ENCODE measurements at regions not wholly inside any gene's neighbourhood (a gene's known extent, or its start where the extent isn't known, plus 50 kb on each side); places are given as distances from the start of the nearest gene placed in this dataset.

GRCh38 chr2:147473075-147473474 lies 371.8 kb upstream of the ACVR2A start:
- H3K27ac ChIP-seq, result no peak overlapping the region
- no peak overlapping the region for H3K4me3 ChIP-seq (ENCODE audit: low read depth, low read length)
- in situ Hi-C loops (cut with HindIII; ENCODE audit: low pct_ligation_motif_present, low sequenced_read_pairs), result no loop called here
- no peaks in the 10 kb centered on the region for H3K36me3 ChIP-seq (replicated peaks)
- H3K27me3 ChIP-seq (replicated peaks), result no peaks in the 10 kb centered on the region
- DNase-seq, result no peak
- TF ChIP-seq CTCF (IDR thresholded peaks at IDR 0.05; ENCODE audit: low read depth, low read length, missing control alignments), result no peak

GRCh38 chr2:147471126-147471525 lies 373.7 kb upstream of the ACVR2A start:
- no peak for TF ChIP-seq CTCF (IDR thresholded peaks at IDR 0.05; ENCODE audit: low read depth, low read length, missing control alignments)
- no peak for DNase-seq
- Histone ChIP-seq H3K27ac (no peak overlapping the region), H3K4me3 (ENCODE audit: low read depth, low read length) (no peak overlapping the region), H3K27me3 (replicated peaks) (no peaks in the 10 kb centered on the region), H3K36me3 (replicated peaks) (no peaks in the 10 kb centered on the region)
- in situ Hi-C loops (cut with HindIII; ENCODE audit: low pct_ligation_motif_present, low sequenced_read_pairs), result no loop called here

- no peaks in the 10 kb centered on the region for H3K27me3 ChIP-seq (replicated peaks)
These were observed 375.4 kb upstream of the ACVR2A start for GRCh38 chr2:147469471-147469870.

GRCh38 chr2:147468963-147469362 lies 375.9 kb upstream of the ACVR2A start:
- no peaks in the 10 kb centered on the region for H3K27me3 ChIP-seq (replicated peaks)
- no peak for TF ChIP-seq CTCF (IDR thresholded peaks at IDR 0.05; ENCODE audit: low read depth, low read length, missing control alignments)
- H3K4me3 ChIP-seq (ENCODE audit: low read depth, low read length), result no peak overlapping the region
- in situ Hi-C loops (cut with HindIII; ENCODE audit: low pct_ligation_motif_present, low sequenced_read_pairs), result no loop called here
- DNase-seq, result no peak
- H3K27ac ChIP-seq, result no peak overlapping the region
- H3K36me3 ChIP-seq (replicated peaks), result no peaks in the 10 kb centered on the region

More at GRCh38 chr2:147469471-147469870, 375.4 kb upstream of the ACVR2A start:
- Histone ChIP-seq H3K27ac (no peak overlapping the region), H3K36me3 (replicated peaks) (no peaks in the 10 kb centered on the region), H3K4me3 (ENCODE audit: low read depth, low read length) (no peak overlapping the region)
- TF ChIP-seq CTCF (IDR thresholded peaks at IDR 0.05; ENCODE audit: low read depth, low read length, missing control alignments), result no peak
- in situ Hi-C loops (cut with HindIII; ENCODE audit: low pct_ligation_motif_present, low sequenced_read_pairs), result no loop called here
- DNase-seq, result no peak

GRCh38 chr2:147468349-147468748 lies 376.5 kb upstream of the ACVR2A start:
- Histone ChIP-seq H3K4me3 (ENCODE audit: low read depth, low read length) (no peak overlapping the region), H3K36me3 (replicated peaks) (no peaks in the 10 kb centered on the region), H3K27ac (no peak overlapping the region), H3K27me3 (replicated peaks) (no peaks in the 10 kb centered on the region)
- TF ChIP-seq CTCF (IDR thresholded peaks at IDR 0.05; ENCODE audit: low read depth, low read length, missing control alignments), result no peak
- in situ Hi-C loops (cut with HindIII; ENCODE audit: low pct_ligation_motif_present, low sequenced_read_pairs), result no loop called here
- no peak for DNase-seq

GRCh38 chr2:147467441-147467840 lies 377.4 kb upstream of the ACVR2A start:
- H3K27me3 ChIP-seq (replicated peaks), result no peaks in the 10 kb centered on the region
- in situ Hi-C loops (cut with HindIII; ENCODE audit: low pct_ligation_motif_present, low sequenced_read_pairs), result no loop called here
- no peaks in the 10 kb centered on the region for H3K36me3 ChIP-seq (replicated peaks)
- no peak for DNase-seq
- H3K4me3 ChIP-seq (ENCODE audit: low read depth, low read length), result no peak overlapping the region
- TF ChIP-seq CTCF (IDR thresholded peaks at IDR 0.05; ENCODE audit: low read depth, low read length, missing control alignments), result no peak
- no peak overlapping the region for H3K27ac ChIP-seq
